Kidney tubule cell (primary cell): ENCODE measurements at regions not wholly inside any gene's neighbourhood (a gene's known extent, or its start where the extent isn't known, plus 50 kb on each side); places are given as distances from the start of the nearest gene placed in this dataset.
"Not testable (repeated sequence)": the region's sequence is repeated elsewhere in the genome, so short reads cannot be mapped to it uniquely, and the experiment has no call there.

Experiments
- DNase-seq: peaks from one replicate; pipeline ENCODE4 v3.0.0-alpha.2; 2018; ENCODE audit warnings: low spot score

DNA sequence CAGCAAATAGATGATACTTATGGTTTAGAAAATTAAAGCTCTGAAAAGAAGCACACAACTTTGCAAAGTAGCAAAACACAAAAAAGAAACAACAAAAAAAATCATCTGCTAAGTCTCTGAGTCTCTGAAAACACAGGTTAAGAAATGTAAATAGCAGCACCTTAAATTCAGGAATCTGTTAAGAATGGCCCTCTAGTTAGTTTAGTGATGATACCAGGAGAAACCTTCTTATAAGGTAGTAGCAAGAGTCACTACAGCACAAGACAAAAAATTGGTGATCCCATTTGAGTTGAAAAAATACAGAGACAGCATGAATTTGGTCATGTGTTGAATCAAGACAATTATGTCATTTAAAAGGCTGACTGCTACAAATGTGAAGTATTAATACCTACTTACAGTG, 308.2 kb upstream of the ADGRL3 start:
- no peak for DNase-seq

DNA sequence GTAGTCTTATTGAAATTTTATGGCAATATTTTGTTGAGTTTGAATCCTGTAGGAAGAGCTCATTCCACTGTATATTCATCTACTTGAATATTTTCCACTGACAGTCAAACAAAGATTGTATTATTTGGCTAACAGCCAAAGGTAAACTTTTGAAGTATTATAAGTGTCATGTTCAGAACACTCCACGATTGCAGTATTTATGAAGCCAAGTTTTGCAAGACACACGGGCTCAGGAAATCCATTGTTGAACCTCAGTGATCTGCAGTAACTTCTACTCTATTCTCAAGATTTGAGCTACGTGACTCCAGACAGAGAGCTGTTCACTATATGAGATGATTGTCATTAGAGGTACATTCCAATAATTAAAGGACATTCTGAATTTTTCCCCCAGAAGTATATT, 302.7 kb upstream of the ADGRL3 start:
- no peak for DNase-seq

DNA sequence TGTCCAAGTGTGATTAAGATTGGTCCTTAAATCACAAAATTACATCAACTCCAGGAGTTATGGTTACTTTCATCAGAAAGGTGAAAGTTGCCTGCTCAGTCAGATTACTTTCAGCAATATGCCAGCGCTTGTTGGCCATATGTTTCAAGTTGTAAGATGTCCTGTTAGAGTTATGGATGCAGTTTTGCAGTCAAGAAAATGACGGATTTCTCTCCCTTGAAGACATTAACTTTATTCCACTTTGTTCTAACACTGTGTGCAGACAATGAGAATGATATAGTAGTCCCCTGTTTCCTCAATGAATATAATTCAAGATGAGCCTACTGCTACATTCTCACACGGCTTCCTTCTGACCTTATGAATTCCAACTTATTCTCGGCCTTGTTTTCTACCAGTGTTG, 295.0 kb upstream of the ADGRL3 start:
- DNase-seq, result no peak

DNA sequence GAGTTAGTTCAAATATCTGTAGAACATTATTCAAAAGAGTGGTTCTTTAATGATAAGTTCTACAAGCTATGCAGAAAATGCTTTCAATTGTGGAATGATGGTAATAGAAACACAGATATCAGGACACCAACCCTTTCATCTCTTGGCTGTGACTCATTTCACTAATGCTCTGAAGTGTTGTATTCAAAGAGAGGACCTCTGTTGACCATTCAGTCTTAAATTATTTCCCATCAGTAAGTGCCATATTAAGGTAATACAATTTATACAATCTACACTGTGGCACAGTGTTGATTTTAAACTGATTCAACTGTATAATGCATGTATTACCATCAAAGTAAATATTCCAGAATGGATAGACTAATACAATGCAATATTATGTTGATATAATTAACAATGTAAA, 289.0 kb upstream of the ADGRL3 start:
- no peak for DNase-seq

DNA sequence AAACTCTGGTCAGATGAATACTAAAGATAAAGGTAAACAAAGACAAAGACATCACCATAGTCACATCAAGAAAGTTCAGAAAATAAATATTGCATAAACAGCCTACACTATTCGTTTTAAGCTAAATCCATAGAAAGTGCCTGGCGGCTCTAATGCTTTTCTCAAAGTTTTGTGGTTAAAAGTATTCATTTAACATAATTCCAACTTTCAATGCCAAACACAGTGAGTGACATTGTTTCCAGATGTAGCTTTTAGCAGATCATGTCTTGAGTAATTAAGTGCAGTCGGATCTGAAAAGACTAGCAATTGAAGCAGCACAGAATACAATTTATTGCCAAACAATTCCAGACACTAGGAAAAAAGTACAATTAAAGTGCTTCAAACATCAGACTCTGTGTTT, 287.1 kb upstream of the ADGRL3 start:
- DNase-seq, result no peak

DNA sequence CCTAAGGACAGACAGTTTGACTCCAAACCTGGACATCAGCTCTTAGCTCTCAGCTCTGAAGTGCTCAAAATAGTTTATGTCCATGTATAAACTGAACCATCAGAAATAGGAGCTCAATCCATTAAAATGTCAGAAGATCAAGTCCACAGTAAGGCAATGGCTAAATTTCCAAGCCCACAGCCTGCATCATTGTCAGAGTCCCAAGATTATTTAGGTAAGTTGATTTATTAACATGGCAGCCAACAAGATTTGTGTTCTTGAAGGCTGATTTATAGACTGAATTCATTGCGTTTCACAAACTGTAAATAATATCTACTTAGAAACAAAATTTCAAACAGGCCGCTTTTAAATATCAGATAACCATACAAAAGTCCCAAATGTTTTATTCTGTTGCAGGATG, 286.5 kb upstream of the ADGRL3 start:
- no peak for DNase-seq

DNA sequence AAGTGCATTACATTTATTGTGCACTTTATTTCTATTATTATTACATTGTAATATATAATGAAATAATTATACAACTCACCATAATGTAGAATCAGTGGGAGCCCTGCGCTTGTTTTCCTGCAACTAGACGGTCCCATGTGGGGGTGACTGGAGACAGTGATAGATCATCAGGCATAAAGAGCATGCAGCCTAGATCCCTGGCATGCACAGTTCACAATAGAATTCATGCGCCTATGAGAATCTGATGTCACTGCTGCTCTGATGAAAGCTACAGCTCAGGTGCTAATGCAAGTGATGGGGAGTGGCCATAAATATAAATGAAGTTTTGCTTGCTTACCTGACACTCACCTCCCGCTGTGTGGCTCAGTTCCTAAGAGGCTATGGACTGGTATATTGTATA, 278.4 kb upstream of the ADGRL3 start:
- DNase-seq, result not testable (repeated sequence)

DNA sequence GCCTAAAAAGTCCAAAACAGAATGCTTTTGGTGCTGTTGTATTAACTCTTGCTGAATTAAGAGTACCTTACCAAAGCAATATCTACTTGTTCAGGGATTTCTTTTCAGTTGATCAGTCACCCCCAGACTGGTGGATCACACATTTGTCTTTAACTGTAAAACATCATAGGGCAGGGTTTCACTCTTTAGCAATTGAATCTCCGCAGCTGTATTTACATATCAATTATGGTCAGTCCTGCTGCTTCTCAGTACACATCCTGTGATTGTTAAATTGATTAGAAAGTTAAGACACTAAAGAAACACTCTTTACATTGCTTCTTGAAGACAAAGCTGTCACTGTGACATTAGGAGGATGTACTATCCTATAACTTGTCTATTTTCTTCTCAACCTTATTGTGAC, 277.1 kb upstream of the ADGRL3 start:
- DNase-seq, result no peak

DNA sequence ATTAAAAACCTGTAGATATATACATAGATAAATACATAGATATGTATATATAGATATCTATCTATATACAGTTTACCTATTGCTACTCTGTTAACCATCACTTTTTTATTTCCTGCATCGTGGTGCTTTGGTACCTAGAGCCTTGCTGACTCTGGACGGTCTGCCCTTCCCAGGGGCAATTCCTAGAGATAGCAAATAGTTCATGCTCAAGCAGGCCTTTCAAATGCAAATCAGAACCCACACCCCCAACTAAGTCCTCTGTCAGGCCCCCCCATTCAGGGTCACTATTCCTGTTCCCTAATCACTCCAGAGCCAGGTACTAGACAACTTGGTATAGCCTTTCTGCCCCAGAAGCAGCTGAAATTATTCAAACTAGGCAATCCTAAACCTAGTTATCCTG, 273.5 kb upstream of the ADGRL3 start:
- no peak for DNase-seq

DNA sequence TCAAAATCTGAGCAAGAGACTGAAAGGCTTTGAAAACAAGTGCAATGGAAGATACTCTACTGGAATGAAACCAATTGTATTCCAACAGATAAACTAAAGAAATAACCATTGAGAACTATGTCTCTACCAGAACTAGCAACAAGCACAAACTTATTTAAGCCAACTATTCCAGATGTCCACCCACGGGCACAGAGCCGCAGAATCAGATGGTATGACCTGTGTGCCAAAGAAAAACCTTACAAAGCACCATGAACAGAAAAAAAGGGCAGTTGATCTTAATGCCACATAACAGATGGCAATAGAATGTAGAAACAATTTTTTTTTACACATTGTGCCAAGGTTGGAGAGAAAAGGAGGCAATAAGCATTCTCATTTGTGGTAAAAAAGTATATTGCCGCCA, 269.3 kb upstream of the ADGRL3 start:
- DNase-seq, result no peak

DNA sequence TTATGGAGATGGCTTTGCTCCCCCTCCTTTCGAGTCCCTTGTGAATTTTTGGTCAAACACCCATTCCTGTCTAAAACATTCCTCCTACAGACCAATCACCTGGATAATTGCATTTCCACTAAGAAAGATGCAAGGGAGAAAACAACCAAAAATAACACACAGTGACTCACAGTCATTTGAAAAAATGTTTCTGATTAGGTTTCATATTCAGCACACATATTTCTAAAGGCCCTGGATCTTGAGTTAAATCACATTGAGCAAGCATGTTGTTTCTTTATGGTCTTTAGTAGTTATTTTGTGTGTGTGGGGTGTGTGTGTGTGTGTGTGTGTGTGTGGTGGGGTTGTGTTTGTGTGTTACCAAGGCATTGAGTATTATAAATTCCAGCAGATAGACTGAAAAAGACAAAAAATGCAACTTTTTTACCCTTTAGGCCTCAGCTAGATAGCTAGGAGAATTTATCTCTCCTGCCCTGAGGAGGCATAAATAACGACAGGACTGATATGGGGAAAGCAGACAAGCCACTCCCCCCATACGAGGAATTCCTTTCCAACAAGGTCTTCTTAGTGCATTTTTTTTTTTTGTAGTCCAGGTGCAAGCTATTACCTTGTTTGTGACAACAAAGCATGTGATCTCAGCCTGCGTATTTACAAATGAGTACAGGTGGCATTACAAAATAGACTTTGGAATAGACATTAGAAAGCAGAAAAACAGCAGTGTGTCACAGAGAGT, 265.4 kb upstream of the ADGRL3 start:
- no peak for DNase-seq

DNA sequence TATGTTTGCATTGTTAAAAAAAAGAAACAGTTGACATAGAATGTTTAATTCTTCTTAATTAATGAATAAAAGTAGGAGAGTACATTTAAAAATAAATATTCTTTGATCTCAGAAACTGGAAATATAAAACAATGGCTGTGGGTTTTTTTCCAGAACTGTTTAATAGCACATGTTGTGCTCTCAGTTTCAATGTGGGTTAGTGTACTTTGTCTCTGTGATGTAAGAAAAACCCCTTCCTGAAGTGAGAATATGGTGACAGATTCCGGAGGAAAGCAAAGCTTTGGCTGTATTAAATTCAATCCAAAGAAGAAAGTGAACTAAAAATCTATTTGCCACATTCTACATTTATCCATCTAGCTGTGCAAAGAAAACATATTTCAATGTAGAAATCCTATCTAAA, 261.9 kb upstream of the ADGRL3 start:
- DNase-seq, result no peak

DNA sequence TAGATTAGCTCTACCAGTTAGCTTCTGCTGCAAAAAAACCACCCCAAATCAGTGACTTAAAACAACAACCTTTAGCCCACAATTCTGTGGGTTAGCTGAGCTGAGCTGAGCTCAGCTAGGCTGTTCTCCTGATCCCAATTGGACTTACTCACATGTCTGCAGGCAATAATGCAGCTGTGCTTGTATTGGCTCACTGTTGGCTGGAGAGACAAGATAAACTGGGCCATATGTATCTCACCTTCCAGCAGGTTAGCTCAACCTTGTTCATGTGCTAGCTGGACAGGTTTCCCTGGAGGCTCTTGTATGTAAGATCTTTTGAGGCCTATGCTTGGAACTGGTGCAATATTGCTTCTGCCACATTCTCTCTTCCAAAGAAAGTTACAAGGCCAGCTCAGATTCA, 261.5 kb upstream of the ADGRL3 start:
- no peak for DNase-seq

DNA sequence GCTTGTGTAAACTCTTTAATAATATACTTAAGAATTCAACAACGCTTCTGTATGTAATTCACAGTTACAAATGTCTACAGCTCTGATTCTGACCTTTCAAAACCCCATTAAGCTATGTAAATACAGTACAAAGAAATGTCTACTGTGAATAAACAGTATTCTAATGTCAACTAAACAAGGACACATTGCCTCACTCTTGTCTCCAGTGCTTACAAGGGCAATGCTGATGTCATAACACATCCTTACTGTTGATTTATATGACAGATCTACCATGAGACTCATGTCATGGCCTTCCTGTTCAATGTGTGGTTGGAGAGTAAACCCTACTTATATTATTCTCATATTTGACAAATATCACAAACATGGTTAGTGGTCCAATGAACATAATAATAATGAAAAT, 256.1 kb upstream of the ADGRL3 start:
- DNase-seq, result no peak

DNA sequence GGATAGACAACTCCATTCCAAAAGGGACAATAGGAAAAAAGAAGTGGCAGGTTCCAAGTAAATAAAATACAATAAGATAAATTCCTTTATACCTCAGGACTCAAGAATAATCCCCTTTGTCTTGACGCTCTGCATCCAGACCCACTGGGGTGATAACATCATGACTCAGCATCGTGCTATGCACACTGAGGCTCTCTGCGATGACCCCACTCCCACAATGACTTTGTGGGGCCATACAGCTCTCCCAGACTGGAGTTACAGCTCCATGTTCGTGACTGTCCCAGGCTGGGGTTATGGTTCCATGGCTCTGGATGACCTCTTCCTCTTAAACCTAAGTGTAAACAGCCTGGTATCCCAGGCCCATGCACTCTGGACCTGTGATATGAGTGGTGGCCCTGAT, 254.5 kb upstream of the ADGRL3 start:
- no peak for DNase-seq

DNA sequence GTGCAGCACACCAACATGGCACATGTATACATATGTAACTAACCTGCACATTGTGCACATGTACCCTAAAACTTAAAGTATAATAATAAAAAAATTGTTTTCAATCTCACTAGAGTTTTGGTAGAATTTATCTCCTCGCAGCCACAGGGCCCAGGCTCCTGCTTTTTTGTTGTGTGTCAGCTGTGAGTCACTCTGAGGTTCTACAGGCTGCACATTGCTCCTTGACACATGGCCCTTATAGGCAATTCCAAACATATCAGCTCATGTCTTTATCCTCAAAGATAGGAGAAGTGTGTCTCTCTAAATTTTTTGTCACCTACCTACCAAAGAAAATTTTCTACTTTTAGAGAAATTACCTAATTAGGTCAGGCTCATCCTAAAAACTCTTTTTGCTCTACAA, 252.1 kb upstream of the ADGRL3 start:
- DNase-seq, result no peak

DNA sequence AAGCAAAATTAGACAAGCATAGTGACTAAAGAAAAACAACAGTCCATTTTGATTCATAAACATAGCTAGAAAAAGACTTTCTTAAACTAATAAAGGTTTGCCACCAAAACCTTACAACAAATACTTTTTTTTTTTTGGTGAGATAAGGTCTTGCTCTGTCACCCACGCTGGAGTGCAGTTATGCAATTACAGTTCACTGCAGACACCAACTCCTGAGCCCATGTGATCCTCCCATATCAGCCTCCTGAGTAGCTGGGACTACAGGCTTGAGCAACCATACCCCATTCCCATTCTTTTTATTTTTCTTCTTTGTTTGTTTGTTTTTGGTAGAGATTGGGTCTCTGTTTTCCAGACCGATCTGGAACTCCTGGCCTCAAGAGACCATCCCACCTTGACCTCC, 247.2 kb upstream of the ADGRL3 start:
- DNase-seq, result no peak

DNA sequence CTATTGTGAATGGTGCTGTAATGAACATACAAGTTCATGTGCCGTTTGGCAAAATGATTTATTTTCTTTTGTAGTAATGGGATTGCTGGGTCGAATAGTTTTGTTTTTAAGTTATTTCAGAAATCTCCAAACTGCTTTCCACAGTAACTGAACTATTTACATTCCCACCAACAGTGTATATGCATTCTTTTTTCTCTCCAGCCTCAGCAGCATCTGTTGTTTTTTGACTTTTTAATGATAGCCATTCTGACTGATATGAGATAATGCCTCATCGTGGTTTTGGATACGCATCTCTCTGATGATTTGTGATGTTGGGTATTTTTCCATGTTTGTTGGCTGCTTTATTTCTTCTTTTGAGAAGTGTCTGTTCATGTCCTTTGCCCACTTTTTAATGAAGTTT, 246.3 kb upstream of the ADGRL3 start:
- no peak for DNase-seq

DNA sequence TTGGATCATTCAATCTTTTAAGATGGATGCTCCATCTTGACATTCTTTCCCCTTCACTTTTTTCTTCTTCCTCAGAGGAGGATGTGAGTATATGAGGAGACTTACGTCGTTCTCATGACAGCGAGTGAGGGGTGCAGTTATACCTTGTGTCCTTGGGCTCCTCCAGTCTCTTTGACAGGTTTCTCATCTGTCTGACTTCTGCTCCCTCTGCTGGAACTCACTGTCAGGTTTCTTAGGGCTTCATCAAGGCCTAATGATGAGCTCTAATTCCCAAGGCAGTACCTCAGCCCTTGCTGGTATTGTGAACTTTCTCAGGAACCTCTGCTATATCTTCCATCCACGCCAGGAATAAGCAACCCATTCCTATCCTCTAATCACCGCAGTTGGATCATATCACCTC, 237.8 kb upstream of the ADGRL3 start:
- DNase-seq, result no peak

DNA sequence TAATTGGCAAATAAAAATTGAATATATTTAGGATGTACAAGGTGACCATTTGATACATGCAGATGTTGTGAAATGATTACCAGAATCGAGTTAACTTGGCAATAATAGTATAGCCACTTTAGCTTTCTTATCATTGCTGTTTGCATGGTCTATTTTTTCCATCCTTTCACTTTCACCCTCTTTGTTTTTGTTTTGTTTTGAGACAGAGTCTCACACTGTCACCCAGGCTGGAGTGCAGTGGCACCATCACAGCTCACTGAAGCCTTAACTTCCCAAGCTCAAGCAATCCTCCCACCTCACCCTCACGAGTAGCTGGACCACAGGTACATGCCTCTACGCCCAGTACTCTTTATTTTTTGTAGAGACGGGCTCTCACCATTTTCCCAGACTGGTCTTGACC, 218.6 kb upstream of the ADGRL3 start:
- no peak for DNase-seq

DNA sequence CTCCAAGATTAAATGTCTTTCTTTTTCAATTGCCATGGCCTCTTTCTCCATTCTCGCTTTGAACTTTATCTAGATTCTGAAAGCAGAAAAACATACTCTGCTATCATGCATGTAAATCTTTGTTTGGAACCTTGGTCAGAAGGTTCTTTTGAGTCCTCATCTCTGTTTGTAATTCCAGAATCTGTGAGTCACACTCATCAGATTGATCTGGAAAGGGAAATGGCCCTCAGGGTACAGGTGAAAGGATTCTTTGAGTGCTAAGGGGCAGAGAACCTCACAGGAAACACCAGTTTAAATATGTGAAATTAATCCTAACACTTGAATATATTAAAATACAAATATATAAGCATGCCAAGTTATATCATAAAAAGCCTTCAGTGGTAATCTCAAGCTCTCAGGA, 211.0 kb upstream of the ADGRL3 start:
- DNase-seq, result no peak

DNA sequence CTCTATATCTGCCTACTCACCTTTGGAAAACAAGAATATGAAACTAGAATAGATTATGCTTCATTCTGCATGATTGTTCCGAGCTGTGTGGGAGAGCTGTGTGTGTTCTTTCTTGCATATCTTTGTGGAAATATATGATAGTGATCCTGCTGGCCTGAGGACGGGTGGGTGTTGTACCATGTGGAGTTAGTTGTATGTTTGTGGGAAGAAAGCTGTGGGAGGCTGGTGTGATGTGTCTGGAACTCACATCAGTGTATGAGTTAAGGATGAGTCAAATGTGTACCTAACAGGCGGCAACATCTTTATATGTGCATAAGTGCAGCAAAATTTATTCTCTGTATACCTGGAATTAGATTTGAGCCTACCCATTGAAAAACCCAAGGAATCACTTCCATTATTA, 208.1 kb upstream of the ADGRL3 start:
- no peak for DNase-seq

DNA sequence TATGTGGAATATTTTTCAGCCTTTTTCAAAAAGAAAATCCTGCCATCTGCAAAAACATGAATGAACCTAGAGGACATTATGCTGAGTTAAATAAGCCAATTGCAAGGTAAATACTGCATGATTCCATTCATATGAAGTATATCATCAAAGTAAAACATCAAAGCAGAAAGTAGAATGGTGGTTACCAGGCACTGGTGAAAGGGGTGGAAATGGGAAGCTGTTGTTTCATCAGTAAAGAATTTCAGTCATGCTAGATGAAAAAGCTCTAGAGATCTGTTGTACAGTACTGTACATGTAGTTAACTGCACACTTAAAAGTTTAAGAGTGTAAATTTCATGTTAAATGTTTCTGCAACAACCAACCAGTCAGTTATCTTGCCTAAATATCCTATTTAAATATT, 196.8 kb upstream of the ADGRL3 start:
- no peak for DNase-seq

DNA sequence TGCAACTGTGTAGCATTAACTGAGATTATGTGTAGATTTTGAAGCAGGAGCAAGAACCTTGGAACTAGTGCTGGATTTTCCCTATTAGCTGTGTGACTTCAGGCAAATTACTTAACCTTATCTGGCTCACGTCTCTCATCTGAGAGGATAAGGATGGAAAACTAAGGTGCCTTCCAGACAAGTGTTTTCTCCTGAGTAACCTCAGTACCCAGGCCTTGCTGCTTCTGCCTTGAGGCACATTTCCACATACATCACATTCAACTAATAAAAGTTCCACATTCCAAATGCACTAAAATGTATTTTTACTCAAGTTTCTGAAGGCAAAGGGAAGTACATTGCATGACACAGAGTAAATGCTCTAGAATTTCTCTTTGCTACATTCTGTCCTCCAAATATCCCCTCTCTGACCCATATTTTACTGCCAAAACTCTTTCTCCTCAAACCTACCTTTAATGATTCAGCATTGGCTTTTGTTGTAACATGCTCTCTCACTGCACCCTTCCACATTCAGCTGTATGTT, 195.4 kb upstream of the ADGRL3 start:
- DNase-seq, result no peak

DNA sequence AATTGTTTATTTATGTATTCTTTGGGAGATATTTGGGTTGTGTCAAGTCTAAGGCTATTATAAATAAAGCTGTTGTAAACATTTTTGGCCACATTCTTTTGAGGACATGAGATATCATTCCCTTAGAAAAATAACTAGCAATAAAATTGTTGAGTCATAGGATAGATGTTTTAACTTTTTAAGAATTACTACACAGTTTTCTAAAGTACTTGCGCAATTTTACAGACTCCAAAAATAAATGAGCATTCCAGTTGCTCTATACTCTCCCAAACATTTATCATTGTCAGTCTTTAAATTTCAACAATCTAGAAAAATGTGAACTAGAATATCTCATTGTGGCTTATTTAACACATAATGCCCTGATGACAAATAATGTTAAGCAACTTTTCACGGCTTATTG, 189.1 kb upstream of the ADGRL3 start:
- no peak for DNase-seq
